HUES48 (cell line): ENCODE measurements at regions not wholly inside any gene's neighbourhood (a gene's known extent, or its start where the extent isn't known, plus 50 kb on each side); places are given as distances from the start of the nearest gene placed in this dataset.
"Not testable (repeated sequence)": the region's sequence is repeated elsewhere in the genome, so short reads cannot be mapped to it uniquely, and the experiment has no call there.

Experiments used
- H3K27ac ChIP-seq: one replicate; pipeline ENCODE4 v1.7.0; 2013; ENCODE audit warnings: low read depth, low read length, inconsistent platforms
- H3K27me3 ChIP-seq: 2 replicates; pipeline ENCODE4 v1.6.1; 2013; ENCODE audit warnings: mild to moderate bottlenecking, low read length; ENCODE audit not compliant: control insufficient read depth, insufficient read depth
- H3K36me3 ChIP-seq: 2 replicates; pipeline ENCODE4 v1.6.1; 2013; ENCODE audit warnings: low read length; ENCODE audit not compliant: control insufficient read depth, insufficient read depth
- H3K4me1 ChIP-seq: 2 replicates; pipeline ENCODE4 v1.6.1; 2013; ENCODE audit warnings: mild to moderate bottlenecking, low read length; ENCODE audit not compliant: control insufficient read depth, insufficient read depth
- H3K4me3 ChIP-seq: 2 replicates; pipeline ENCODE4 v1.5.1; 2013; ENCODE audit warnings: mild to moderate bottlenecking, low read depth, low read length
- H3K9ac ChIP-seq: 2 replicates; pipeline ENCODE4 v1.6.1; 2013; ENCODE audit warnings: mild to moderate bottlenecking, low read depth, low read length, moderate library complexity
- H3K9me3 ChIP-seq: 2 replicates; pipeline ENCODE4 v1.6.1; 2013; ENCODE audit warnings: low read length; ENCODE audit not compliant: control insufficient read depth, insufficient read depth

GRCh38 chr18:1710114-1710513 is 805.4 kb downstream of the ADCYAP1 start:
- Histone ChIP-seq H3K4me1 (no peaks in the 10 kb centered on the region), H3K36me3 (no peaks in the 10 kb centered on the region), H3K27me3 (no peaks in the 10 kb centered on the region), H3K9me3 (0 out of 2 replicates have a peak, but pooled peaks cover 15% of the 10 kb centered on the region), H3K4me3 (no peak overlapping the region), H3K27ac (no peak overlapping the region), H3K9ac (no peak overlapping the region)

GRCh38 chr18:1732143-1732542 is 827.5 kb downstream of the ADCYAP1 start:
- no peaks in the 10 kb centered on the region for H3K27me3 ChIP-seq

DNA sequence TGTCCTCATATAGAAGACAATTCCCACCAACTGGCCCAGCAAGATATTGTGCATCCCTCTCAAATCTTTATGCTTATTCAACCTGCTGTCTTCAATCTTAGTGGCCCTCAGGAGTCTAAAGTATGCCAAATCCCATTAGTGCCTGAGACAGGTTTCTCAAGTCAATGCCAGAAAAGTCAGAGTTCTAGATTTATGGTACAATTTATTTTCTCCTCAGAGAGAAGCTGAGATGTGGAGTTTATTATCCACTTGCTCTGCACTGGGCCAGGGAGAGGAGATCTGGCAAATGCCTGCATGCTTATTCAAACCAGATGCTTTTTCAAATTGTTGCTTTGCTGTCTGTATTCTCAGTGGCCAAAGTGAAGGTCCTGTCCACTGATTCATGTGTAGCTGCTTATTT is 825.2 kb downstream of the METTL4 start:
- Histone ChIP-seq H3K4me1 (no peaks in the 10 kb centered on the region), H3K9me3 (no peaks in the 10 kb centered on the region), H3K4me3 (no peak overlapping the region), H3K36me3 (no peaks in the 10 kb centered on the region), H3K9ac (no peak overlapping the region), H3K27me3 (no peaks in the 10 kb centered on the region), H3K27ac (no peak overlapping the region)

More at GRCh38 chr18:1732143-1732542, 827.5 kb downstream of the ADCYAP1 start:
- Histone ChIP-seq H3K9ac (no peak overlapping the region), H3K4me1 (no peaks in the 10 kb centered on the region), H3K9me3 (no peaks in the 10 kb centered on the region), H3K4me3 (no peak overlapping the region), H3K36me3 (no peaks in the 10 kb centered on the region), H3K27ac (no peak overlapping the region)

- Histone ChIP-seq H3K9ac (no peak overlapping the region), H3K27me3 (no peaks in the 10 kb centered on the region), H3K4me3 (no peak overlapping the region), H3K36me3 (no peaks in the 10 kb centered on the region), H3K4me1 (no peaks in the 10 kb centered on the region), H3K27ac (no peak overlapping the region), H3K9me3 (no peaks in the 10 kb centered on the region)
Measured at GRCh38 chr18:1751249-1751648, 820.1 kb downstream of the METTL4 start.

- Histone ChIP-seq H3K36me3 (no peaks in the 10 kb centered on the region), H3K4me3 (no peak overlapping the region), H3K9ac (no peak overlapping the region), H3K27me3 (no peaks in the 10 kb centered on the region), H3K27ac (no peak overlapping the region), H3K4me1 (no peaks in the 10 kb centered on the region), H3K9me3 (no peaks in the 10 kb centered on the region)
Measured at GRCh38 chr18:1760901-1761300, 810.4 kb downstream of the METTL4 start.

DNA sequence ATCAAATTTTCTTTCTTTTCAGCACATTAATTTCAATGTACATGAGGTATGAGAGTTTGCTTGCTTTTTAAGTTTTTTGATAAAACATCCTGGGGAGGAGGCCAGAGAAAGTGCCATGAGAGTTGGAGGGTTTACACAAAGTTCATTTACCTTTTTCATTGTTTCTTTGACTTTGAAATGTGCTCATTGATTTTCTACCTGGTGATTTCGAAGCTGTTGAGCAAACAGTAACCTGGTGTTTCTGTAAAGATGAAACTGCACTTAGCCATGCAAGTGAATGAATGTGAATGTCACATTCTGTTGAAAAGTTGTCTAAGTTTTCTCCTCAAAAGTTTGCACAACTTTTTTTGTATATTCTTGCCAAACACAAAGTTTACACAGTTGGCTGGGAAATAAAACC is 797.0 kb downstream of the METTL4 start:
- H3K36me3 ChIP-seq = no peaks in the 10 kb centered on the region
- no peaks in the 10 kb centered on the region for H3K4me1 ChIP-seq
- H3K27me3 ChIP-seq = no peaks in the 10 kb centered on the region
- H3K27ac ChIP-seq = no peak overlapping the region
- no peaks in the 10 kb centered on the region for H3K9me3 ChIP-seq
- H3K9ac ChIP-seq = no peak overlapping the region
- H3K4me3 ChIP-seq = no peak overlapping the region

DNA sequence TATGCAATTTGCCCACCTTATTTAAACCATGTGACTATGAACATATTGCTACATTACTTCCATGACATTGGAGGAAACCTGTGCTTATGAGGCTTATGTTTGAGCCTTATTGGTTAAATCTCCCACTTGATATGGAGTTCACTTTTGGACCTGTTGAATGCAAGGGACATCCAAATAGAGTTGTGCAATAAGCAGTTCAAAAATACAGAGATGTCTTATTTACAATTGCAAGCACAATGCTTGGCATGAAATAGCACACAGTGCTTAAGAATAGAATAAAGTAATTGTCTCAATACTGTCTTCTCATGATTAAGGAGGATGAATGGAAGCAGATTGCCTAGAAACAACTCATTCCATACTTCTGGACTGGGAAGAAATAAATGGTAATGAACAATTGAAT is 793.5 kb downstream of the METTL4 start:
- no peaks in the 10 kb centered on the region for H3K27me3 ChIP-seq
- H3K4me3 ChIP-seq = no peak overlapping the region
- no peaks in the 10 kb centered on the region for H3K4me1 ChIP-seq
- no peak overlapping the region for H3K27ac ChIP-seq
- no peaks in the 10 kb centered on the region for H3K36me3 ChIP-seq
- no peaks in the 10 kb centered on the region for H3K9me3 ChIP-seq
- H3K9ac ChIP-seq = no peak overlapping the region

- Histone ChIP-seq H3K4me3 (no peak overlapping the region), H3K4me1 (no peaks in the 10 kb centered on the region), H3K27ac (no peak overlapping the region), H3K27me3 (no peaks in the 10 kb centered on the region), H3K9me3 (no peaks in the 10 kb centered on the region), H3K9ac (no peak overlapping the region), H3K36me3 (no peaks in the 10 kb centered on the region)
Measured at GRCh38 chr18:1778496-1779178, 792.7 kb downstream of the METTL4 start.

- Histone ChIP-seq H3K9me3 (no peaks in the 10 kb centered on the region), H3K27me3 (no peaks in the 10 kb centered on the region), H3K27ac (no peak overlapping the region), H3K4me1 (no peaks in the 10 kb centered on the region), H3K4me3 (no peak overlapping the region), H3K9ac (no peak overlapping the region), H3K36me3 (no peaks in the 10 kb centered on the region)
Measured at GRCh38 chr18:1779587-1779986, 791.7 kb downstream of the METTL4 start.

DNA sequence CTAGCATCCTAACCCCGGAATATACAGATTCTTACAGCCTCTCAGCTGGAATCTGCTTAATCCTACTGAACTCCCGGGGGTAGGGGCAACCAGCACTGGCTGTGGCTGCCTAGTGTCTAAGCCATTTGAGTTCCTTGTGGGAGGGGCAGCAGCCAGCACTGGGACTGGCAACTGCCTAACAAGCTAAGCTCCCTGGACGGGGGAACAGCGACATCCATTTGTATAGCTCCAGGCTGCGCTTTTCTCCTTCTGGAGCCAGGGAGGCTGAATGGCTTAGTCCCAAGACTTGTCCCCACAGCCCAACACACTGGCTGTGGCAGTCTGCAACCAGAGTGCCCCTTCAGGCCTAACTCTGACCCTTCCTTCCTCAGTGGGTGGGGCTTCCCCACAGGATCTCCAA is 787.2 kb downstream of the METTL4 start:
- Histone ChIP-seq H3K4me3 (no peak overlapping the region), H3K9ac (no peak overlapping the region), H3K4me1 (no peaks in the 10 kb centered on the region), H3K27ac (no peak overlapping the region), H3K27me3 (no peaks in the 10 kb centered on the region), H3K9me3 (no peaks in the 10 kb centered on the region), H3K36me3 (no peaks in the 10 kb centered on the region)

- H3K4me3 ChIP-seq, H3K36me3 ChIP-seq, H3K9me3 ChIP-seq, H3K27me3 ChIP-seq, H3K27ac ChIP-seq, H3K4me1 ChIP-seq, H3K9ac ChIP-seq: not testable (repeated sequence)
Measured at GRCh38 chr18:1785980-1786379, 785.3 kb downstream of the METTL4 start.
